ENCODE measurements at regions not wholly inside any gene's neighbourhood (a gene's known extent, or its start where the extent isn't known, plus 50 kb on each side); places are given as distances from the start of the nearest gene placed in this dataset.

DNA sequence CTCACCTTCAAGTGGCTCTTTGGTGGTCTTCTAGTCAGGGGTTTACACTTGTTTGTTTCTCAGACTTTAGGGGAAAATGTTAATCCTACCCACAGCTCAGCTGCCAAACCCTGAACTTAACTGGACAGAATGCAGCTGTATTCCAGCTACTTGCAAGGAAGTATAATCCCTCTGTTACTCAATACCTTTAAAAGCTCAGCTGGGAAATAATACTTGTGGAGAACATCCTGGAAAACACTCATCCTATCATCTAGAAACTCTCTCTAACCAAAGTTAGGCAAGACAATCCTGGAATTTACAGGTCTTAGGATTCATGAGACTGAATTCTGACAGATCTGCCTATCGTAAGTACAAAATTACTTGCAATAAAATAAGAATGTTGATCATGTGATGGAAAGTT lies 404.1 kb downstream of the ADAMTS20 start:
- Mint-ChIP-seq H3K27ac (no peak overlapping the region), H3K9me3 (peaks cover 2% of the 10 kb centered on the region), H3K36me3 (ENCODE audit: low read depth) (no peaks in the 10 kb centered on the region), H3K27me3 (no peaks in the 10 kb centered on the region), H3K4me1 (ENCODE audit: low read depth) (no peaks in the 10 kb centered on the region), H3K4me3 (no peak overlapping the region)
- intact Hi-C loops (cut with micrococcal nuclease), result no loop called here

DNA sequence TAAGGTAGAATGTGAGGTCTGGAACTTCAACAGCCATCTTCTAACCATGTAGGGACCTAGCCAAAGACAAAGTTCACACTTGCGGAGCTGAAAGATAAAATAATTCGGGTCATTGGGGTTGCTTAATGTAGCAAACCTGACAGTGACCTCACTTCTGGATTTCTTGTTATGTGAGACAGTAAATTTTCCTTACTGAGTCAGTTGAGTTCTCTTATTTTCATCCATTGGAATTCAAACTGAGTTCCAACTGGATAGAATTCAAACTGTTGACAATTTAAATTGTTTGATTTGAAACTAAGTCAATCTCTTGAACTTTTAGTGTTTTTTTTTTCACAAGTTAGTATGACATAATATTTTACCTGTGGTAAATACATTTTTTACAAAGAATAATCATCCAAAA lies 406.5 kb downstream of the ADAMTS20 start:
- Mint-ChIP-seq H3K36me3 (ENCODE audit: low read depth) (no peaks in the 10 kb centered on the region), H3K4me3 (no peak overlapping the region), H3K4me1 (ENCODE audit: low read depth) (no peaks in the 10 kb centered on the region), H3K27ac (no peak overlapping the region), H3K27me3 (no peaks in the 10 kb centered on the region), H3K9me3 (peaks cover 8% of the 10 kb centered on the region)
- intact Hi-C loops (cut with micrococcal nuclease), result no loop called here

DNA sequence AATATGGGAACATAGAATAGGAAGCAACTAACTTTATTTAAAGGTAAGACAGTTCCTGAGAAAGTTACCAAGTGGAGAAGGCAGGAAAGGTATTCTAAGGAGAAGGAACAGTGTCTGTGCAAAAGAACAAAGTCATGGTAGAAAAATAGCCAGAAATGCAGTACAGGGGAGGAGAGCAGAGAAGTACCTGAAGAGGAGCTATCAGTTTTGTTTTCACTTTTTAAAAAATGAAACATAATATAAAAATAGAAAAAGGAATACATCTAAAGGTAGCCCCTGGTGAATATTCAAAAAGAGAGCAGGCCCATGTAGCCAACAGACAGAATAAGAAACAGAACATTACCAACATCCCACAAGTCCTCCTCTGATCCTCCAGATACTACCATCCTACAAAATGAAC lies 408.7 kb downstream of the ADAMTS20 start:
- no peaks in the 10 kb centered on the region for H3K36me3 Mint-ChIP-seq (ENCODE audit: low read depth)
- no peak overlapping the region for H3K27ac Mint-ChIP-seq
- no peak overlapping the region for H3K4me3 Mint-ChIP-seq
- intact Hi-C loops (cut with micrococcal nuclease), result no loop called here
- no peaks in the 10 kb centered on the region for H3K27me3 Mint-ChIP-seq
- H3K9me3 Mint-ChIP-seq, result peaks cover 17% of the 10 kb centered on the region
- no peaks in the 10 kb centered on the region for H3K4me1 Mint-ChIP-seq (ENCODE audit: low read depth)

DNA sequence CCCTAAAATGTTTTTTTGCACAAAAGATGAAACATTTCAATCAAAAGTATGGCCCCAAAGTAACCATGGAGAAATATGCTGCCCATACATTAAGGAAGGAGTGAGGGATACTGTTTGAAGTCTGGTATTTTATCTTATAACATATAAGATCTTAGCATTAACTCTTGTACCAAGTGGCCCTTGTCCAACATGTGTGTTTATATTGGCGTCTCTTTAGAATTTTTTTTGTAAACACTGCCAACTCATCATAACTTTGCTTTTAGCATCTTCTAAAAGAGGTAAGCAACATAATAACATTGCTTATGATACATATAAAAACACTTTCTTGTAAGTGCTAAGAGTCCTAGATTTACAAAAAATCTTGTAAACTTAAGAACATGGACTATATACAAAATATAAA lies 419.7 kb downstream of the ADAMTS20 start:
- H3K36me3 Mint-ChIP-seq (ENCODE audit: low read depth), result no peaks in the 10 kb centered on the region
- H3K9me3 Mint-ChIP-seq, result peaks cover 9% of the 10 kb centered on the region
- intact Hi-C loops (cut with micrococcal nuclease), result no loop called here
- H3K27ac Mint-ChIP-seq, result no peak overlapping the region
- H3K27me3 Mint-ChIP-seq, result peaks cover 1% of the 10 kb centered on the region
- H3K4me1 Mint-ChIP-seq (ENCODE audit: low read depth), result no peaks in the 10 kb centered on the region
- H3K4me3 Mint-ChIP-seq, result no peak overlapping the region

DNA sequence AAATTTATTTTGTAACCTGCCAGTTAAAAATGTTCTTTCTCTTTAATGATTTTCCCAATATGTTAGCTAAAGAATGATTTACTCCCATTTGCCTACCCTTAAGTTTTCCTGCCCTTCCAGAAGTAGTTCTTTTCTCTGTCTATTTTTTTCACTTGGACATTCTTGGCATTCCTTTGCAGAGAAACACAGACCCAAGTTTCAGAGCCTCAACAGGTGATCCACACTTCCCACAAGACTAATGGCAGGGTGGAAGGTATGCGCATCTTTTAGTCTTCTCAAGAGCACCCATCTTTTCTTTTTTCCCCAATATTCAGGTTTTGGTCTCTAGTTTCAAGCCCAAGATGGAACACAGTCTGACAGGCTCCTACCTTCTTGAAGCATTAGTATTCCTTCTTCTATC lies 420.7 kb downstream of the ADAMTS20 start:
- Mint-ChIP-seq H3K27ac (no peak overlapping the region), H3K36me3 (ENCODE audit: low read depth) (no peaks in the 10 kb centered on the region), H3K4me1 (ENCODE audit: low read depth) (no peaks in the 10 kb centered on the region), H3K9me3 (peaks cover 9% of the 10 kb centered on the region), H3K4me3 (no peak overlapping the region), H3K27me3 (peaks cover 1% of the 10 kb centered on the region)
- intact Hi-C loops (cut with micrococcal nuclease), result no loop called here

DNA sequence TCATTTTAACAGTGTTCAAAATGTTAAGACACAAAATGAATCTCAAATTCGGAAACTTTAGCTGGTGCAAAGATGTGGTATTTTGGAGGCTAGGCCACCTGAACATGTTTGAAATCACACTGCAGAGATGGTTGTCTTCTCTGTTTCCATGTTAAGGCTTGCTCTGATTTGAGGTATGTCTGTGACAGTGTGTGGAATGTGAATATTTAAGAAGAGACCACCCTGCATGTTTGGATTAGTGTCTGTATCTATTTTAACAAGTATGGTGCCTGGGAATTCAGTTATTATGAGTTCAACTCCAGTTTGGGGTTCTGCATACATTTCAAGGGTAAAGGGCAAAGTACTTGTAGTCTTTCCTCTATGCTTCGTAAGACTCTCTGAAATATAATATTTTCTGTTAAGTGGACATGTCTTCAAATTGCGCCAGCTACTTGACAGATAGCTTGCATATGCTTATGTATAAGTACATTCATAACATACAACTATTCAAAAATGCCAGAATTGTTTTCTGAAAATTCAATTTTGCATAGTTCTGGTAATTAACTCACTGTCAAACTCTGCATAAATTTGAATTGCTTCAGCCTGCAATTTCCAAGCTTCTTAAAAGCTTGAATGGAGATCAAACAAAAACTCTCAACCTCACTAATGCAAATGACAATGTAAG lies 424.0 kb downstream of the ADAMTS20 start:
- intact Hi-C loops (cut with micrococcal nuclease), result no loop called here
- Mint-ChIP-seq H3K27ac (no peak overlapping the region), H3K27me3 (peaks cover 1% of the 10 kb centered on the region), H3K4me3 (no peak overlapping the region), H3K4me1 (ENCODE audit: low read depth) (no peaks in the 10 kb centered on the region), H3K36me3 (ENCODE audit: low read depth) (no peaks in the 10 kb centered on the region), H3K9me3 (peaks cover 14% of the 10 kb centered on the region)

DNA sequence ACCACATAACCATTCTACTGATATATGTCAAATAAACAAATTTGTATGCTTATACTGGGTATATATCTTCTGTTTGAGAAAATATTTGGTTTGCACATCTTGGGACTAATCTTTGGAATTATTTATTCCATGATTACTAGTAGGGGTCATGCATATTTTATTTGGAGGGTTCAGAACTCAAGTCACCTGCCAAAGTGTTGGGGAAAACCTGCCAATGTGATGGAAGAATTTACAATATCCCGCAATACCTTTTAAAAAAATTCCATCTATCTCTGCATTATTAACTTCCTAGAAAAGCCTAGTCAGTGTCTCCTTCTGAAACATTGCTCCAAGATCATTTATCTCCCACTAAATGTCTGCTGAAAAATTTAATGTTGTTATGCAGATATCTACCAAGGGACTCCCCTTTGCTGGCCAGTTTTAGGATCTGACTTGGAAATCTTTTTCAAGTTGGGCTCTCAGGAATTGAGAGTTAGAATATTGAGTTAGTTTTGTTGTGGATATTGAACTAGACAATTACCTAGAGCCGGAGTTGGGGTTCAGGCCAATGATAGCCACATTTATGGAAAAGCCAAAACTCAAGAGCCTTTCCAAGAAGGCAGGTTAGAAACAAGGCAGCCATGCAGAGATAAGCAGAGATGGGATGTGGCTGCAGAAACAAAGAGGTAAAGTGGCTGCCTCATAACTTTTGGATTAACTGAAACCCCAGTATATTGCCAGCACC lies 425.2 kb downstream of the ADAMTS20 start:
- Mint-ChIP-seq H3K27ac (no peak overlapping the region), H3K4me3 (no peak overlapping the region), H3K27me3 (peaks cover 1% of the 10 kb centered on the region), H3K4me1 (ENCODE audit: low read depth) (no peaks in the 10 kb centered on the region), H3K9me3 (peaks cover 24% of the 10 kb centered on the region), H3K36me3 (ENCODE audit: low read depth) (no peaks in the 10 kb centered on the region)
- intact Hi-C loops (cut with micrococcal nuclease), result no loop called here

DNA sequence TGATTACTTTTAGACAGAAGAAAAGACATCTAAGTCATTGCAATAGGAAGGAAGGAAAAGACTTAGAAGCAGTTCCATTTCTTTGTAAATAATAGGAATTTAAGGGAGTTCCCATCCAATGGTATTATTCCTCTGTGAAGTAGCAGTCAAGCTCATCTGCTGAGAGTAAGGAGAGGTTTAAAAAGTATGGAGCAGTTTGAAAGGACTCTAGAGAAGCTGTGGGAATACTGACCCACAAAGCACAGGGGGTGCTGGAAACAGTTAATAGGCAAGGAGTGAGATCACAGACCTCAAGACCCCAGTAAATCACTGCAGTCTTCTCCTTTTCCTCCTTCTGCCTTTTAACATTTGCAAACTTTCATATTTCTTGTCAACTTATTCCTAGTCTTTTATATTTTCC lies 428.5 kb downstream of the ADAMTS20 start:
- H3K27me3 Mint-ChIP-seq, result no peaks in the 10 kb centered on the region
- intact Hi-C loops (cut with micrococcal nuclease), result no loop called here
- peaks cover 19% of the 10 kb centered on the region for H3K9me3 Mint-ChIP-seq
- no peak overlapping the region for H3K4me3 Mint-ChIP-seq
- H3K36me3 Mint-ChIP-seq (ENCODE audit: low read depth), result no peaks in the 10 kb centered on the region
- no peaks in the 10 kb centered on the region for H3K4me1 Mint-ChIP-seq (ENCODE audit: low read depth)
- no peak overlapping the region for H3K27ac Mint-ChIP-seq

DNA sequence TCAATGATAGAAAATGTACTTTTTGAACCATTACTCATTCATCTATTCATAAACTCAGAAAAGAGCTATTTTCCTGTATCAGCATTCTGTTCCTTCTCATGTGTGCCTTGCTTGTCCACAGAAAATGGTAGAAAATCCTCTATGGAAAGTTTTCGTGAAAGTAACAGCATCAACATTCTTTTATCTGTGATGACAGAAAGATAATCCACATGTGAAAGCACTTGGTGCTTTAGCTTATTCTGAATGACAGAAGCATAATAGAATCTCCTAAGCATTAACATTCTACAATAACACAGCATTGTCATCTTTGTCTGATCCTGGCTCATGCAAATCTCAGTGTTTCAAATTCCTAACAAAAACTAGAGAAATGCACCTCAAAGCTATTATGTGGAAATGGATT lies 431.9 kb downstream of the ADAMTS20 start:
- Mint-ChIP-seq H3K4me3 (no peak overlapping the region), H3K27me3 (no peaks in the 10 kb centered on the region), H3K27ac (no peak overlapping the region), H3K4me1 (ENCODE audit: low read depth) (no peaks in the 10 kb centered on the region), H3K36me3 (ENCODE audit: low read depth) (no peaks in the 10 kb centered on the region), H3K9me3 (peaks cover 19% of the 10 kb centered on the region)
- intact Hi-C loops (cut with micrococcal nuclease), result no loop called here

DNA sequence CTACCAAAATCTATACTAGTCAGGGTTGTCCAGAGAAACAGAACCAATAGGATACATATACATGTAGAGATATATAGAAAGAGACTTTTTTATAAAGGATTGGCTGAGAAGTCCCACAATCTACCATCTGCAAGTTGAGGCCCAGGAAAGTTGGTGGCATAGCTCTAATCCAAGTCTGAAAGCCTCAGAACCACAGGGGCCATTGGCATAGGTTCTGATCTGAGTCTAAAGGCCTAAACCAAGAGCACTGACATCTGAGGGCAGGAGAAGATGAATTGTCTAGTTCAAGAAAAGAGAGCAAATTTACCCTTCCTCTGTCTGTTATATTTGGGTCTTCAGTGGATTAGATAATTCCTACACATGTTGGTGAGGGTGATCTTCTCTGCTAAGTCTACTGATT lies 433.1 kb downstream of the ADAMTS20 start:
- H3K36me3 Mint-ChIP-seq (ENCODE audit: low read depth), result no peaks in the 10 kb centered on the region
- no peaks in the 10 kb centered on the region for H3K4me1 Mint-ChIP-seq (ENCODE audit: low read depth)
- intact Hi-C loops (cut with micrococcal nuclease), result no loop called here
- H3K27me3 Mint-ChIP-seq, result no peaks in the 10 kb centered on the region
- H3K9me3 Mint-ChIP-seq, result peaks cover 19% of the 10 kb centered on the region
- H3K27ac Mint-ChIP-seq, result no peak overlapping the region
- H3K4me3 Mint-ChIP-seq, result no peak overlapping the region

DNA sequence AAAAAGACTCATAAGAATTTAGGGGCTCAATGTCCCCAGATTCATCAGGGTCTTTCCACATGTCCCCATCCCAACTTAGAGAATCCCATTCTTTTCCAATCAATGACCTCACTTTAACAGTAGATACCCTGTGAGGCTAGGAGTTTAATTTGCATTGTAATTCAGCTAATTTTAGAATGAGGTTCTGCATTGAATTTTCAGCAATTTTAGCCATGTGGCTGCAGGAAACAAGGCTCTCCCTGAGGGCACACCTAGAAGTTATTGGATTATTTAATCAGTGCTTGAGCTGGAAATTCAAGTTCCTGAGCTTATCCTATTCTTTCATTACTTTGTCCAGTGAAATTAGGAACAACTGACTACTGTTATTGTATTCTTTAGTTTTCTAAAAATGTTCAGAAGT lies 433.8 kb downstream of the ADAMTS20 start:
- Mint-ChIP-seq H3K4me1 (ENCODE audit: low read depth) (no peaks in the 10 kb centered on the region), H3K27ac (no peak overlapping the region), H3K27me3 (no peaks in the 10 kb centered on the region), H3K4me3 (no peak overlapping the region), H3K36me3 (ENCODE audit: low read depth) (no peaks in the 10 kb centered on the region), H3K9me3 (peaks cover 16% of the 10 kb centered on the region)
- intact Hi-C loops (cut with micrococcal nuclease), result no loop called here

DNA sequence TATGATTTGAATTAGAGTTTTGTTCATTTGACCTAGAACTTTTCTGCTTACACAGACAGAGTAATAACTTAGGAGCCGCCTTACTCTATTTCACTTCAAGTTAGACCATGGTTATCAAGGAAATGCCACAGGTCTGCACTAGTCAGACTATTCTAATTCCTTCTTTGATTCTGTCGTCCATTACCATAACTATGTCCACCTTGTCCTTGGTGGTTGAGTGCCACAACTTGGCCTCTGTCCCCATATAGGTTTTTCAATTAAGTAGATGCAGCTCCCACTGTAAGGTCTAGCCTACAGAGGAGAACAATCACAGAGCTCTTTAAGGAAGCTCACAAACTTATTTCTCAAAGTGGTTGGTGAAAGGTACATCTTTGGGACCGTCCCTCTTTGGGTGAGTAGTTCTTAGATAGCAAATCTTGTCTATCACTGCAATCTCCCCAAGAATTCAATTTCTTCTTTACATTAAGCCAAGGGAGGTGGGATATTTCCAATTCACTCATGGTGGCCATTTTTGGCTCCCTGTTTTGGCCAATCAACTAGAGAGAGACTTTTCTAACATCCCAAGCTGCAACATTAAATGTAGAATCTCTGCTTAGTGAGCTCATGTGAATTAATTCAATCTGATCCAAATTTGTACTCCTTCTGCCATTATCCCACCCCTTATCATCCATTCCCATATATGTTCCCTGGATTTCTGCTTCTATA lies 434.6 kb downstream of the ADAMTS20 start:
- H3K4me1 Mint-ChIP-seq (ENCODE audit: low read depth), result no peaks in the 10 kb centered on the region
- H3K4me3 Mint-ChIP-seq, result no peak overlapping the region
- H3K27me3 Mint-ChIP-seq, result no peaks in the 10 kb centered on the region
- no peaks in the 10 kb centered on the region for H3K36me3 Mint-ChIP-seq (ENCODE audit: low read depth)
- intact Hi-C loops (cut with micrococcal nuclease), result no loop called here
- H3K9me3 Mint-ChIP-seq, result peaks cover 7% of the 10 kb centered on the region
- H3K27ac Mint-ChIP-seq, result no peak overlapping the region

DNA sequence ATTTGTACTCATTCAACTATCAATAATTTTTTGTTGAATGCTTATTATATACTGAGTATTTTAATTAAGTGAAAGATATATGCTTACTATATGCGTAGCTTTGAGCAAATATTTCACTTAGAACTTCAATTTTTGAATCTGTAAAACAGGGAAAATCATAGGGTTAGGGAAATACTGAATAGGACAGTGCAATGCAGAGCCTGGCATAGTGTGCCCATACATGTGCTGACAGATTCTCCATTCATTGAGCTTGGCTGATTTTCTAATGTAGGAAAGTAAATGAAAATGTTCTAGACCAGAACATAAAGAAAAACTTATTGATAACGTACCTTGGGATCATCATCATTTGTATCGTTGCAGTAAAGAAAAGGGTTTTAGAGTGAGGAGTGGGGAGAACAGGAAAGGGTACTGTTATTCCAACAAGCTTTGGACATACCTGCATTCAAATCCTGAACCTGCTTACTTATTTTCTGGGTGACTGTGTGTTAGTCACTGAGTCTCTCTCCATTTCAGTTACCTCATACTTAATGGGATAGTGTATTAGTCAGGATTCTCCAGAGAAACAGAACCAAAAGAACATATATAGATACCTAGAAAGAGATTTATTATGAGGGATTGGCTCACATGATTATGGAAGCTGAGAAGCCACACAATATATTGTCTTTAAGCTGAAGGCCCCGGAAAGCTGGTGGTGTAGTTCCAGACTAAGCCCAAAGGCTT lies 436.4 kb downstream of the ADAMTS20 start:
- Mint-ChIP-seq H3K27ac (no peak overlapping the region), H3K4me1 (ENCODE audit: low read depth) (no peaks in the 10 kb centered on the region), H3K27me3 (no peaks in the 10 kb centered on the region), H3K9me3 (no peaks in the 10 kb centered on the region), H3K36me3 (ENCODE audit: low read depth) (no peaks in the 10 kb centered on the region), H3K4me3 (no peak overlapping the region)
- intact Hi-C loops (cut with micrococcal nuclease), result no loop called here

DNA sequence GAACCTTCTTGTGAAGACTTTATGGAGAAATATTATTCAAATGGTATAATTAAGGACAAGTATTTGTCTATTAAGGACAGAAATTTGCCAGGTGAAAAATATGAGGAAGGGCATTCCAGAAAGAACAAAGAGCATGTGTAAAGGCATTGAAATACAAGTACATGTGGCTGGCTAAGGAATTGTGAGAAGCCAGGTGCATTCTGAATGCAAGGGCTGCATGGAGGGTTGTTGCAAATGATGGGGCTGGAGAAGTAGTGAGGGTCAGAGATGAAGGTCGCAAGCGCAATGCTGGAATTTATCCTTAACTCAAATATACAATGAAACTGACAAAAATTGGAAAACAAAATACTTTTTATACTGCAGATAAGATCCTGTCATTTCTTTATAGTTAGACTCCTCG lies 437.7 kb downstream of the ADAMTS20 start:
- no peaks in the 10 kb centered on the region for H3K9me3 Mint-ChIP-seq
- H3K27ac Mint-ChIP-seq, result no peak overlapping the region
- intact Hi-C loops (cut with micrococcal nuclease), result no loop called here
- H3K36me3 Mint-ChIP-seq (ENCODE audit: low read depth), result no peaks in the 10 kb centered on the region
- no peaks in the 10 kb centered on the region for H3K27me3 Mint-ChIP-seq
- H3K4me3 Mint-ChIP-seq, result no peak overlapping the region
- peaks cover 7% of the 10 kb centered on the region for H3K4me1 Mint-ChIP-seq (ENCODE audit: low read depth)

Data from dendritic cell treated with granulocyte-macrophage colony-stimulating factor and Interleukin-4, amounts not matched to agents 40 ng/mL and 50 ng/mL, for 4 days (primary cell).